RKO (cell line): ENCODE measurements at regions not wholly inside any gene's neighbourhood (a gene's known extent, or its start where the extent isn't known, plus 50 kb on each side); places are given as distances from the start of the nearest gene placed in this dataset.
"Not testable (repeated sequence)": the region's sequence is repeated elsewhere in the genome, so short reads cannot be mapped to it uniquely, and the experiment has no call there.

Experiments
- DNase-seq: peaks from one replicate; pipeline ENCODE4 v3.0.0-alpha.2; 2016; ENCODE audit warnings: low spot score

DNA sequence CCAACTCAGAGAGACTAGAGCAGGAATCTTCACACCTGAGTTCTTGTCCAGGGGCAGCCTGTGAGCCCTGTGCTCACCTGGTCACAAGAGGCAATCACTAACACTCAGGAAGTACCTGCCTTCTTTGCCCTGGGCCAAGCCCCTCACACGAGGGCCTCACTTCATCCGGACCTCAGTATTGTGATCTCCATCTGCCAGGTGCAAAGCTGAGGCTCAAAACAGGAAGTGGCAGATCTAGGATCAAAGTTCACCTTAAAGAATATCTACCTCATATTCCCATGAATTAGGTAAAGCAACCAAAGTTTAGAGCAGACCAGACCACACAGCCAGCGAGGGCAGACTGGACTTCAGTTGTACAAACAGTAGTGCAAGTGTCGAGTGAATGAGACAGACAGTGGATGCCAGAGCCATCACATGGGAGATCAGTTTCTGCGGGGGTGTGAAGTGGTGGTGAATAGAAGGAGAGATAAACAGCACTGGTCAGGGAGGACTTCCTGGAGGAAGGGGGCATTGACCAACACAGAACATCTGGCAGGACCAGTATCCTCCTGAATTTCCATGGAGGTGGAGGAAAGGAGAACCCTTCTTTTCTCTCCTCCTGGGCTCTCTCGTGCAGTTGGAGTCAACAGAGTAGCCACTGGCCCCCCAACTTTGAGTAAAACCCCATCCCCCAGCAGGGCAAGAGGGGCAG lies 116.6 kb upstream of the ZBTB40 start:
- DNase-seq: no peak

DNA sequence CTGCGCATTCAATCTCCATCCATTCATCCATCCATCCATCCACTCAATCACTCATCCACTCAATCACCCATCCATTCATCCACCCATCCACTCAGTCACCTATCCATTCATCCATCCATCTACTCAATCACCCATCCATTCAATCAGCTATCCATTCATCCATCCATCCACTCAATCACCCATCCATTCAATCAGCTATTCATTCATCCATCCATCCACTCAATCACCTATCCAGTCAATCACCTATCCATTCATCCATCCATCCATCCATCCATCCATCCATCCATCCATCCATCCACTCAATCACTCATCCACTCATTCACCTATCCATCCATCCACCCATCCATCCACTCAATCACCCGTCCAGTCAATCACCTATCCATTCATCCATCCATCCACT lies 115.4 kb upstream of the ZBTB40 start:
- DNase-seq: not testable (repeated sequence)

DNA sequence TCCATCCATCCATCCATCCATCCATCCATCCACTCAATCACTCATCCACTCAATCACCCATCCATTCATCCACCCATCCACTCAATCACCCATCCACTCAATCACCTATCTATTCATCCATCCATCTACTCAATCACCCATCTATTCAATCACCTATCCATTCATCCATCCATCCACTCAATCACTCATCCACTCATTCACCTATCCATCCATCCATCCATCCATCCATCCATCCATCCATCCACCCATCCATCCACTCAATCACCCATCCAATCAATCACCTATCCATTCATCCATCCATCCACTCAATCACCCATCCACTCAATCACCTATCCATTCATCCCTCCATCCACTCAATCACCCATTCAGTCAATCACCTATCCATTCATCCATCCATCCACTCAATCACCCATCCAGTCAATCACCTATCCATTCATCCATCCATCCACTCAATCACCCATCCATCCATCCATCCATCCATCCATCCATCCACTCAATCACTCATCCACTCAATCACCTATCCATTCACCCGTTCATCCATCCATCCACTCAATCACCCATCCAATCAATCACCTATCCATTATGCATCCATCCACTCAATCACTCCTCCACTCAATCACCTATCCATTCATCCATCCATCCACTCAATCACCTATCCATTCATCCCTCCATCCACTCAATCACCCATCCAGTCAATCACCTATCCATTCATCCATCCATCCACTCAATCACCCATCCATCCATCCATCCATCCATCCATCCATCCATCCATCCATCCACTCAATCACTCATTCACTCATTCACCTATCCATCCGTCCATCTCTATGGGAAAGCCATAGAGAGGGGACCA lies 114.7 kb upstream of the ZBTB40 start:
- DNase-seq: not testable (repeated sequence)

DNA sequence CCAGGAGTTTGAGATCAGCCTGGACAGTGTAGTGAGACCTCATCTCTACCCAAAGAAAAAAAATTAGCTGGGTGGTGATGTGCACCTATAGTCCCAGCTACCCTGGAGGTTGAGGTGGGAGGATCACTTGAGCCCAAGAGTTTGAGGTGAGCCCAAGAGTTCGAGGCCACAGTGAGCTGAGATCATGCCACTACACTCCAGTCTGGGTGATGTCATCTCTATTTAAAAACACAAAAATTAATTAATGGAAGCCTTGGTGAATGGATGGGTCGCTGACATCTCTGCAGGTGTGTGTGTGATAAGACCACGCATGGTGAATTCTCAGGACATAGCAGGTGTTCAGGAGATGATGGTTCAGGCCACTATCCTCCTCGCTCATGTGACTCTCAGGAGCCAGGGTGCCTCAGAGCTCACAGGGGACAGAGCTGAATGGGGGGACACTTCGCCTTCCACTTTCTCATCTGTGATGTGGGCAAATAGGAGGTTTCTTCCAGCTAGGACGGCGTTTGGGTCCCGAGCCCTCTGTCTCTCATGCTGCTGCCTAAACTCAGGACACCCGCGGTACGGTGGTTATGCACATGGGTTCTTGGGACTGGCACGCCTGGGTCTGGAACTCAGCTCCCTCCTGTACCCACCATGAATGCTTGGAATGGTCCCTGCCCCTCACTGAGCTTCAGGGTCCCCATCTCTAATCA lies 113.4 kb upstream of the ZBTB40 start:
- no peak for DNase-seq

- no peak for DNase-seq
Measured at GRCh38 chr1:22339237-22339636, 112.4 kb upstream of the ZBTB40 start.

DNA sequence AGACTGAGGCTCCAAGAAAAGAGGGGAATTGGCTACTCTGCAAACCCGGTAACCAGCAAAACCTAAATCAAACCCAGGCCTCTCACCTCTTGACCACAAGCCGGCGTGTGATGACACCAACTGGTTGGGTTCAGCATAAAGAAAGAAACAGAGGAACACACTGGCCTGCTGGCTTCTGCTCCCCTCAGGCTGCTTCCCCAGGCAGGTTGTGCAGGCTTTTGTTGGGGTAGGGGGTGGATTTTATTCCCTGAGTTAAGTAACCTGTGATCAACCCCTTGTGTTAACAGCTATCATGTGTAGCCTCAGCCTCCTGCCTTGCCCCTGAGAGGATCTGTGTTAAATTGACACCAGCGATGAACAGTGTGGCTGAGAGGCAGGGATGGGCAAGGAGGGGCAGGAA lies 111.6 kb upstream of the ZBTB40 start:
- DNase-seq: no peak

DNA sequence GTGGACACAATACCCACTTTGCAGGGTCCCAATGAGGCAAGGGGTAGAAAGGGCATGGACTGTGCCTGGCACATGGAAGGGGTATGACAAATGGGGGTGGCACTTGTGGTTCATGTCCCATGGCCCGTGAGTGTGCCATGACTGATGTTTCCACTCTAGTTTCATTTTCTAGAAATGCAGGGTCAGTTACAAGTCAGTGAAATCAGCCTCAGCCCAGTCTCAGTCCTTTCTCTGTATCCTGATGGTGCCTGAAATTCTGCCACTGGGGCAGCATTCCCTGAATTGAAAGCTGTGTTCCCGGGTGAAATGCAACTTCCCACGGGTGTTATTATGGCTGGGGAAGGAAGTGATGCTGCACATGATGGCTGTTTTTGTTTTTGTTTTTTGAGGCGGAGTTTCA lies 110.8 kb upstream of the ZBTB40 start:
- no peak for DNase-seq

DNA sequence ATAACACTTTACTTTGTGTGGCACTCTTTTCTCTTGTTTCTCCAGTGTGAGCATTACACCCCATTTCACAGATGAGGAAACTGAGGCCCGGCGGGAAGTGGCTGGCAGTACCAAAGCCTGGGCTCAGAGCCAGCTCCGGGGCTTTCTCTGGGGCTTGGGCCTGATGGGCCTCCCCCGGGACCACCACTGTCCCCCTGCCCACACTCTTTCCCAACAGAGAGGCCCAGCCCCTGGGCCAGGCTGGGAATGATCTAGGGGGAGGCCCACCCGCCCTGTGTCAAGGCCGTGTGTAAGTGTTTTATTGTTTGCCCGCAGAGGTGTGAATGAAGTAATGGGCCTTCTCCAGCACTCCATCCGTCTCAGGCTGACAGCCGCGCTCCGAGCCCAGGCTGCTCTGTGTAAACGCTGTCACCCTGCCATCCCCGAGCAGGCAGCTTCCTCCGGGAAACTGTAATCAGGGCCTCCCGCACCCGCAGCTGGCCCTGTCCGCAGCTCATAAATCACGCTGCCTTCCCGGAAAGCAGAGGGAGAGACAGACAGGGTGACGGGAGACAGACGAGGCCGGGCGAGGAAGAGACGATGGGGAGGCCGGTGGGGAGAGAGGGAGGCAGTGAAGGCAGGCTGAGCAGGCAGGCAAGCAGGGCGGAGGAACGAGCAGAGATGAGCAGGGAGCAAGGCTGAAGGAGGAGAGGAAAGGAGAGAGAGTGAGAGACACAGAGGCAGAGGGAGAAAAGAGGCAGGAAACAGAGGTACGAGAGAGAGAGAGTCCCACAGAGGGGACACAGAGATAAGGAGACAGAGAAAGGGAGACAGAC lies 109.7 kb upstream of the ZBTB40 start:
- no peak for DNase-seq

- no peak for DNase-seq
Measured at GRCh38 chr1:22342734-22343191, 108.9 kb upstream of the ZBTB40 start.

DNA sequence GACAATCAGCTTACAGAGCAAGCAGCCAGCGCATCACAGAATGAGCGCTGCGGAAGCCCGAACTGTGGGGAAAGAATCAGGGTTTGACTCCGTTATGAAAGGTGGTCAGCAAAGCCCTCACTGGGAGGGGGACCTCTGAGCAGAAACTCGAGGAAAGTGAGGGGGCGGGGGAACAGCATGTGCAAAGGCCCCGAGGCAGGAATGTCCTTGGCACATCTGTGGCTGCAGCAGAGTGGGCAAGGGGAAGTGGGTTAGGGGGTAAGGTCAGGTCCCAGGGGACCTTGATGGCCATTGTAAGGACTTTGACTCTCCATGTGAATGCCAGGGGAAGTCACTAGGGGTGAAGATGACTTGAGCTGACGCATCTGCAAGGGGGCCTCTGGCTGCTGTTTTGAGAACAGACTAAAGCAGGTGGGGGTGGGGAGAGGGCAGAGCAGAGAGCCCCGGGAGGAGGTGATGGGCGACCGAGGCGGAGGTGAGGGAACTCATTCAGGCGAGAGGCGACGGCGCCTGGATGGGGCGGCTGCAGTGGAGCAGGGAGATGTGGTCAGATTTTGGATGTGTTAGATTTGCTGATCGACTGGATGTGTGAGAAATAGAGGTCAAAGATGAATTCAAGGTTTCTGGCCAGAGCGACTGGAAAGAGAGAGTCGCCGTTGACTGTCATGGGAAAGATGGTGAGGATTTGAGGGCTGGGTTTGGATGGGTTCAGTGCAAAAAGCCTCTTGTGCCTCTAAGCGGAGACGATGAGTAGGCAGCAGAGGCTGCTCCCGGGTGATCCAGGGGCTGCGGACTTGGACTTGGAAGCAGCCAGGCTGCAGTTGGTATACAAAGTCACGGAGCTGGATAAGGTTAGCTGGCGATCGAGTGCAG lies 108.0 kb upstream of the ZBTB40 start:
- no peak for DNase-seq

- no peak for DNase-seq
Measured at GRCh38 chr1:22344329-22344630, 107.4 kb upstream of the ZBTB40 start.

GRCh38 chr1:22344851-22345560 lies 106.6 kb upstream of the ZBTB40 start:
- no peak for DNase-seq

DNA sequence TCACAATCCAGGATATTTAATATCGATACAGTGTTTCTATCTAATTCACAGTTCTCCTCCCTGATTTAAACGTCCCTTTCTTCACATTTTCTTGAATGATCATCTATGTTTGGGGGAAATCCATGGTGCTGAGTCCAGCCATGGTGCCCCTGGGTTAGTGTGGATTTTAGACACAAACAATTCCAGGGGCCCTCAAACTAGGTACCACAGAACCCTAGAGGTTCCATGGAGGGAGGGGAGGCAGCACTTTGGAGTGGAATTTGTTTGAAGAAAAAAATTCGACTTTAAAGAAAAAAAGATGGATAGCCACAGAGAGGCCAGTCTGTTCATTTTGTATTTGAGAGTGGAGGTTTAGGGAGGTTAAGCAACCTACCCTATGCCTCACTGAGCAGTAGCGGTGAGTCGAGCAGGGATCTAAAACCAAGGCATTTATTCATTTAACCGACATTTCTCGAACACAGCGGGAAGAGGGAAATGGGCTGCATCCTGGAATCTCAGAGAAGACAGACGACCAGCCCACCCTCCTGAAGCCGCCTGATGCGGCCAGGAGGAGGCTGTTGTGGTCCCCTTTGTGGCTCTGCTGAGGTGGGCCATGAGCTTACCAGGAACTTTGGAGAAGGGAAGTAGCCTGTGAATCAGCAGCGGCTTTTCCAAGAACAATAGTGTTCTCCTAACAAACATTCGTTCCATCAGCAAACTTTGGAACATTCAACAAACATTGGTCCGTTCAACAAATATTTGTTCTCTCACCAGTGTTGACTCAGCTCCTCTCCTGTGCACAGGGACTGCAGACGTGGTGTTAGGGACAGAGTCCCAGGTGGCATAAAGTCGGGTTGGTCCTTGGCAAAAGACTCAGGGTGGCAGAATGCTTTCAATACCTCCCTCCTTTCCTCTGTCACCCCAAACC lies 103.5 kb upstream of the ZBTB40 start:
- DNase-seq: no peak

DNA sequence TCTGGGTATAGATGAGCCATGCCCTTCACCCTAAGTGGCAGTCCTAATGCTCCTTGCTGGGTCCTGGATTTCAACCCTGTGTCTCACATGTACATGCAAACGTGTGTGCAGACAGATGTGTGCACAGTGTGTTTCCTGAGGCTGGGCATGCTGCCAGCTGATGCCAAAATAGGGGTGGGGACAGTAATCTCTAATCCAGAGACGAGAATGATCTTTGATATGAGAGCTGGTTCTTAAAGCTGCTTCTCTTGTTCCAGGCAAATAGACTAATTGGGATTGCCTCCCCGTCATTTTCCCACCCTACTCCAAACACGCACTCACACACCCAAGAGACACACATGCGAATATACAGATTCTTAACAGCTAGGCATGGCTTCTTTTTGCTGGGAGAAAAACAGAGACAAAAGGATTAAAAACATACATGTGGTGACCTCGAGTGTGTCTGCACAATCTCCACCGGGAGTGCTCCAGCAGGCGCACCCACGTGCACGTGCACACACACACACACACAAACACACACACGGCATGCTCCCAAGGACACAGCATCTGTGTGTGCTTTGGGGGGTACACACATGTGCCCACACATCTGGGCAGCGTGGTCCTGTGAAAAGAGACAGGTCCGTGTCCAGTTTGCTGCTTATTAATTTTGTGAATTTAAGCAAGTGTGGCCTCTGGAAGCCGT lies 102.1 kb upstream of the ZBTB40 start:
- no peak for DNase-seq

- no peak for DNase-seq
Measured at GRCh38 chr1:22350171-22350923, 101.3 kb upstream of the ZBTB40 start.

DNA sequence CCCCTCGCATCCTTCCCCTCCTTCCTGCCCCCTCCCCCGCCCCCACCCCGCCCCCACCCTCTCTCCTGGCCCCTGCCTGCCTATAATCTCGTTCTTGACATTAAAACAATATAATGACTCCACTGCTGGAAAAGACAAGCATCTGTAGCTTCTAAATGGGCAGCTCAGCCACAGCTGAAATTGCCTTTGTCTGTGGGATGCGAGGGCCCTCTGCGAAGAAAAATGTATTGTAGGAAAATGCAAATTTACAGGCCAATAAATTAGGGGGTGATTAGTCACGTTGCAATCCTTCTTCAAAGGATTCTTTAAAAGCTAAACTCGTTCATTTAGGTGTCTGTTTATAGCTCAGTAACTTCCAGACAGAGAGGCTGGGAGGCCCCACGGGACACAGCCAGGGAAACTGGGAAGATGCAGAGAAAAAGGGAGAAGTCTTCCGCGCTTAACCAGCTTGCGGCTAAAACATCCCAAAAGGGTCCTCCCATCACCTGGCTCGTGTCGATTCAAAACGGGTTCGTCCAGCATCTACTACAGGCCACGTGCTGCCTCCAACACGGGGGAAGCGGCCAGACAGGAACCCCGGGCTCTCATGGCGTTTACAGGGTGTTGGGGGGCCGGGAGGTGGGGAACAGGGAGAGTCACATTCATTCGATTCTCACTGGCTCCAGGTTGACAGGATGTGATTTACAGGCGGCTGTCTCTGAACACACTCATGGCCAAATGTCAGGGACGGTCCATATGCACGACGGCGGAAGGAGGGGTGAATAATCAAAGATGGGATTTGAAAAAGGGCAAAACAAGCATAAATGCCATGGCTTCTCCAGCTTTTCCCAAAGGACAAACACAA lies 100.5 kb upstream of the ZBTB40 start:
- DNase-seq: no peak

GRCh38 chr1:22351768-22352080 lies 99.9 kb upstream of the ZBTB40 start:
- DNase-seq: no peak
